ENCODE measurements at regions not wholly inside any gene's neighbourhood (a gene's known extent, or its start where the extent isn't known, plus 50 kb on each side); places are given as distances from the start of the nearest gene placed in this dataset.

DNA sequence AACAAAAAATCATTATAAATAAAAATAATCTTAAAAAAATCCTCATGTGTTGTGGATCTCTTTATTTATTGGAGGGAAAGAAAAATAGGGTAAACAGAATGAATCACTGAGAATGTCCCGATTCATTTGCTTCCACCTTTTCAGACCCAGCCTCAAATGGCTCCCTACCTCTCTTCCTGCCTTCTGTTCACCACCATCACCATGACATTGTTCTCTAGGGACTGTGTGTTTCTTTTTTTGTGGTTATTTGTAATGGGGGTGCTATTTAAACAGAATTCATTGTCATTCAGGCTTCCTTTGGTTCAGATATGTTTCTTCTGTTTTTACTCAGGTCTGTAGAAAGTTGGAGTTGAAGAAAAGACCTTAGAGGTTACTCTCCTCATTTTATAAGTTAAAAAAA is 198.2 kb downstream of the KIF4B start:
- TF ChIP-seq BACH2 (CRISPR knock-in tag; IDR thresholded peaks at IDR 0.05; ENCODE audit: borderline replicate concordance), result no peak
- no peak for TF ChIP-seq RARB (CRISPR knock-in tag; IDR thresholded peaks at IDR 0.05)
- no peak for TF ChIP-seq ZNF70 (CRISPR knock-in tag; IDR thresholded peaks at IDR 0.05)
- TF ChIP-seq, protein P1, sequence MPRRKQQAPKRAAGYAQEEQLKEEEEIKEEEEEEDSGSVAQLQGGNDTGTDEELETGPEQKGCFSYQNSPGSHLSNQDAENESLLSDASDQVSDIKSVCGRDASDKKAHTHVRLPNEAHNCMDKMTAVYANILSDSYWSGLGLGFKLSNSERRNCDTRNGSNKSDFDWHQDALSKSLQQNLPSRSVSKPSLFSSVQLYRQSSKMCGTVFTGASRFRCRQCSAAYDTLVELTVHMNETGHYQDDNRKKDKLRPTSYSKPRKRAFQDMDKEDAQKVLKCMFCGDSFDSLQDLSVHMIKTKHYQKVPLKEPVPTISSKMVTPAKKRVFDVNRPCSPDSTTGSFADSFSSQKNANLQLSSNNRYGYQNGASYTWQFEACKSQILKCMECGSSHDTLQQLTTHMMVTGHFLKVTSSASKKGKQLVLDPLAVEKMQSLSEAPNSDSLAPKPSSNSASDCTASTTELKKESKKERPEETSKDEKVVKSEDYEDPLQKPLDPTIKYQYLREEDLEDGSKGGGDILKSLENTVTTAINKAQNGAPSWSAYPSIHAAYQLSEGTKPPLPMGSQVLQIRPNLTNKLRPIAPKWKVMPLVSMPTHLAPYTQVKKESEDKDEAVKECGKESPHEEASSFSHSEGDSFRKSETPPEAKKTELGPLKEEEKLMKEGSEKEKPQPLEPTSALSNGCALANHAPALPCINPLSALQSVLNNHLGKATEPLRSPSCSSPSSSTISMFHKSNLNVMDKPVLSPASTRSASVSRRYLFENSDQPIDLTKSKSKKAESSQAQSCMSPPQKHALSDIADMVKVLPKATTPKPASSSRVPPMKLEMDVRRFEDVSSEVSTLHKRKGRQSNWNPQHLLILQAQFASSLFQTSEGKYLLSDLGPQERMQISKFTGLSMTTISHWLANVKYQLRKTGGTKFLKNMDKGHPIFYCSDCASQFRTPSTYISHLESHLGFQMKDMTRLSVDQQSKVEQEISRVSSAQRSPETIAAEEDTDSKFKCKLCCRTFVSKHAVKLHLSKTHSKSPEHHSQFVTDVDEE (CRISPR knock-in tag; IDR thresholded peaks at IDR 0.05), result no peak
- TF ChIP-seq, protein P2, sequence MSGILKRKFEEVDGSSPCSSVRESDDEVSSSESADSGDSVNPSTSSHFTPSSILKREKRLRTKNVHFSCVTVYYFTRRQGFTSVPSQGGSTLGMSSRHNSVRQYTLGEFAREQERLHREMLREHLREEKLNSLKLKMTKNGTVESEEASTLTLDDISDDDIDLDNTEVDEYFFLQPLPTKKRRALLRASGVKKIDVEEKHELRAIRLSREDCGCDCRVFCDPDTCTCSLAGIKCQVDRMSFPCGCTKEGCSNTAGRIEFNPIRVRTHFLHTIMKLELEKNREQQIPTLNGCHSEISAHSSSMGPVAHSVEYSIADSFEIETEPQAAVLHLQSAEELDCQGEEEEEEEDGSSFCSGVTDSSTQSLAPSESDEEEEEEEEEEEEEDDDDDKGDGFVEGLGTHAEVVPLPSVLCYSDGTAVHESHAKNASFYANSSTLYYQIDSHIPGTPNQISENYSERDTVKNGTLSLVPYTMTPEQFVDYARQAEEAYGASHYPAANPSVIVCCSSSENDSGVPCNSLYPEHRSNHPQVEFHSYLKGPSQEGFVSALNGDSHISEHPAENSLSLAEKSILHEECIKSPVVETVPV (CRISPR knock-in tag; IDR thresholded peaks at IDR 0.05), result no peak
- TF ChIP-seq ISL1 (CRISPR knock-in tag; IDR thresholded peaks at IDR 0.05), result no peak
- TF ChIP-seq PPARA (CRISPR knock-in tag; IDR thresholded peaks at IDR 0.05; ENCODE audit: borderline replicate concordance), result no peak
- TF ChIP-seq OSR1 (CRISPR knock-in tag; IDR thresholded peaks at IDR 0.05), result no peak
- no peak for TF ChIP-seq TOX (CRISPR knock-in tag; IDR thresholded peaks at IDR 0.05; ENCODE audit: borderline replicate concordance)
- TF ChIP-seq ZNF8 (CRISPR knock-in tag; IDR thresholded peaks at IDR 0.05), result no peak
- TF ChIP-seq SNAI2 (CRISPR knock-in tag; IDR thresholded peaks at IDR 0.05), result no peak
- no peak for TF ChIP-seq ZNF565 (CRISPR knock-in tag; conservative IDR thresholded peaks at IDR 0.05; ENCODE audit: low read depth)
- no peak for TF ChIP-seq ZC3H10 (CRISPR knock-in tag; IDR thresholded peaks at IDR 0.05)
- no peak for TF ChIP-seq ZFP3 (CRISPR knock-in tag; IDR thresholded peaks at IDR 0.05)
- TF ChIP-seq, protein P3, sequence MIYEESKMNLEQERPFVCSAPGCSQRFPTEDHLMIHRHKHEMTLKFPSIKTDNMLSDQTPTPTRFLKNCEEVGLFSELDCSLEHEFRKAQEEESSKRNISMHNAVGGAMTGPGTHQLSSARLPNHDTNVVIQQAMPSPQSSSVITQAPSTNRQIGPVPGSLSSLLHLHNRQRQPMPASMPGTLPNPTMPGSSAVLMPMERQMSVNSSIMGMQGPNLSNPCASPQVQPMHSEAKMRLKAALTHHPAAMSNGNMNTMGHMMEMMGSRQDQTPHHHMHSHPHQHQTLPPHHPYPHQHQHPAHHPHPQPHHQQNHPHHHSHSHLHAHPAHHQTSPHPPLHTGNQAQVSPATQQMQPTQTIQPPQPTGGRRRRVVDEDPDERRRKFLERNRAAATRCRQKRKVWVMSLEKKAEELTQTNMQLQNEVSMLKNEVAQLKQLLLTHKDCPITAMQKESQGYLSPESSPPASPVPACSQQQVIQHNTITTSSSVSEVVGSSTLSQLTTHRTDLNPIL (CRISPR knock-in tag; IDR thresholded peaks at IDR 0.05; ENCODE audit: low read depth), result no peak
- no peak for TF ChIP-seq ARNTL (CRISPR knock-in tag; IDR thresholded peaks at IDR 0.05; ENCODE audit: borderline replicate concordance, low read depth)
- TF ChIP-seq, protein P4, sequence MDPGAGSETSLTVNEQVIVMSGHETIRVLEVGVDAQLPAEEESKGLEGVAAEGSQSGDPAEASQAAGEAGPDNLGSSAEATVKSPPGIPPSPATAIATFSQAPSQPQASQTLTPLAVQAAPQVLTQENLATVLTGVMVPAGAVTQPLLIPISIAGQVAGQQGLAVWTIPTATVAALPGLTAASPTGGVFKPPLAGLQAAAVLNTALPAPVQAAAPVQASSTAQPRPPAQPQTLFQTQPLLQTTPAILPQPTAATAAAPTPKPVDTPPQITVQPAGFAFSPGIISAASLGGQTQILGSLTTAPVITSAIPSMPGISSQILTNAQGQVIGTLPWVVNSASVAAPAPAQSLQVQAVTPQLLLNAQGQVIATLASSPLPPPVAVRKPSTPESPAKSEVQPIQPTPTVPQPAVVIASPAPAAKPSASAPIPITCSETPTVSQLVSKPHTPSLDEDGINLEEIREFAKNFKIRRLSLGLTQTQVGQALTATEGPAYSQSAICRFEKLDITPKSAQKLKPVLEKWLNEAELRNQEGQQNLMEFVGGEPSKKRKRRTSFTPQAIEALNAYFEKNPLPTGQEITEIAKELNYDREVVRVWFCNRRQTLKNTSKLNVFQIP (CRISPR knock-in tag; IDR thresholded peaks at IDR 0.05; ENCODE audit: borderline replicate concordance, low read depth), result no peak
- ATAC-seq, result no peak

DNA sequence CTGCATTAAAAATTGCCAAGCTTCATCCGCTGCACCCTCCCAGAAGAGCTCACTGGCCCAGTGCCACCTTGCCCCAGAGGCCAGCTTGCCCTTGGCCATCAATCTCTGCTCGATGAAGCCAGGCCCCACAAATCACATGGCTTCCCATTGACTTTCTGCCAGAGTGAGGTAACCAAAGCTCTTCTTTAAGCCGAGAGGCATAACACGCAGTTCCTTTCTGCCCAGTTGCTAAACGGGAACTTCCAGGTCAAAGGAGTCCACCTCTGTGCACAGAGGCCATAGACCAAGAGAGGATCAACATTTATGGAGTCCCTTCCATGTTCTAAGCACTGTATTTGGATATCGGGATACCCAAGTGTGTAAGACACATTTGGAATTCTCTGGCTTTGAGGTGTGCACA is 208.8 kb downstream of the KIF4B start:
- no peak for ATAC-seq
- TF ChIP-seq, protein P2 (CRISPR knock-in tag; IDR thresholded peaks at IDR 0.05), result no peak
- no peak for TF ChIP-seq ZC3H10 (CRISPR knock-in tag; IDR thresholded peaks at IDR 0.05)
- no peak for TF ChIP-seq CSDC2 (CRISPR knock-in tag; IDR thresholded peaks at IDR 0.05)
- TF ChIP-seq OSR1 (CRISPR knock-in tag; IDR thresholded peaks at IDR 0.05), result no peak
- TF ChIP-seq, protein P3 (CRISPR knock-in tag; IDR thresholded peaks at IDR 0.05; ENCODE audit: low read depth), result no peak
- no peak for TF ChIP-seq ZNF565 (CRISPR knock-in tag; conservative IDR thresholded peaks at IDR 0.05; ENCODE audit: low read depth)
- no peak for TF ChIP-seq SNAI2 (CRISPR knock-in tag; IDR thresholded peaks at IDR 0.05)
- no peak for TF ChIP-seq ZFP30 (CRISPR knock-in tag; IDR thresholded peaks at IDR 0.05)
- no peak for TF ChIP-seq TOX (CRISPR knock-in tag; IDR thresholded peaks at IDR 0.05; ENCODE audit: borderline replicate concordance)

DNA sequence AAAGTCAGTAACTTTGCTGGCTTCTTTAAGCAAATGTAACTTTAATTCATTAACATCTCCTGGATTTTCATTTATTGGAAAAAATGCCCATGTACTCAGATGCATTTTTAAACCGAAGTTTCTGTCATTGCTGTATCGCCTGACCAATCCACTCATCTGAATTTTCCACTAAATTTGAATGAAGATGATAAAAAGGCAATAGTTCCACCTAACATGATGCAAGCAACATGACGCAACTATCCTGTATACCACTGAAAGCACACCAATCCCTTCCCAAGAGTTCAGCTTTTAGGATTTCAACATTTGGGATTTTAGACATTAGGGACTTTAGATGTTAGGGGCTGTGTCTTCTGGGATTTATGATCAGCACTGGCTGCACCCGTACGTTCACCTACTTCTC is 215.6 kb downstream of the KIF4B start:
- TF ChIP-seq TCF4 (CRISPR knock-in tag; IDR thresholded peaks at IDR 0.05; ENCODE audit: borderline replicate concordance) (no peak), PPARA (CRISPR knock-in tag; IDR thresholded peaks at IDR 0.05; ENCODE audit: borderline replicate concordance) (no peak), ARNTL (CRISPR knock-in tag; IDR thresholded peaks at IDR 0.05; ENCODE audit: borderline replicate concordance, low read depth) (no peak), RARB (CRISPR knock-in tag; IDR thresholded peaks at IDR 0.05) (no peak), ISL1 (CRISPR knock-in tag; IDR thresholded peaks at IDR 0.05) (no peak), ESRRG (CRISPR knock-in tag; IDR thresholded peaks at IDR 0.05) (no peak), OSR1 (CRISPR knock-in tag; IDR thresholded peaks at IDR 0.05) (no peak), ZC3H10 (CRISPR knock-in tag; IDR thresholded peaks at IDR 0.05) (no peak)
- TF ChIP-seq, protein P4 (CRISPR knock-in tag; IDR thresholded peaks at IDR 0.05; ENCODE audit: borderline replicate concordance, low read depth), result no peak
- ATAC-seq, result no peak

Measured in SK-N-SH treated with all-trans-retinoic acid at 6 μM for 48 hours (cell line).